MM.1S (cell line): ENCODE measurements at regions not wholly inside any gene's neighbourhood (a gene's known extent, or its start where the extent isn't known, plus 50 kb on each side); places are given as distances from the start of the nearest gene placed in this dataset.

Experiments
- DNase-seq: peaks from one replicate; pipeline ENCODE4 v3.0.0-alpha.2; 2015
- H2AFZ ChIP-seq: fragments of 300-600 bp; sonication (generic); 2 replicates; pipeline ENCODE4 v1.6.0; 2016; ENCODE audit warnings: antibody characterized with exemption, low read length
- H3F3A ChIP-seq: fragments of 300-600 bp; sonication (generic); 2 replicates; pipeline ENCODE4 v1.6.1; 2016; ENCODE audit warnings: mild to moderate bottlenecking, antibody characterized with exemption, low read length, moderate library complexity, mixed read lengths; ENCODE audit not compliant: insufficient read depth
- H3K27ac ChIP-seq: fragments of 300-600 bp; sonication (generic); 2 replicates; pipeline ENCODE4 v1.5.1; 2016; ENCODE audit warnings: mild to moderate bottlenecking, low read length
- H3K27me3 ChIP-seq: fragments of 300-600 bp; sonication (generic); replicated peaks from 2 replicates; pipeline ENCODE4 v1.6.0; 2016; ENCODE audit warnings: low read length; ENCODE audit not compliant: insufficient read depth
- H3K36me3 ChIP-seq: fragments of 300-600 bp; sonication (generic); replicated peaks from 2 replicates; pipeline ENCODE4 v1.6.1; 2016; ENCODE audit warnings: mild to moderate bottlenecking, low read length, mixed read lengths; ENCODE audit not compliant: insufficient read depth
- H3K4me1 ChIP-seq: fragments of 300-600 bp; sonication (generic); 2 replicates; pipeline ENCODE4 v1.6.1; 2016; ENCODE audit warnings: low read length, mixed read lengths
- H3K4me2 ChIP-seq: fragments of 300-600 bp; sonication (generic); 2 replicates; pipeline ENCODE4 v1.6.0; 2016; ENCODE audit warnings: low read depth, low read length
- H3K4me3 ChIP-seq: fragments of 300-600 bp; sonication (generic); 2 replicates; pipeline ENCODE4 v1.5.1; 2016; ENCODE audit warnings: low read length, mixed read lengths
- H3K79me2 ChIP-seq: fragments of 300-600 bp; sonication (generic); 2 replicates; pipeline ENCODE4 v1.6.1; 2016; ENCODE audit warnings: mixed run types, low read length, mixed read lengths
- H3K9ac ChIP-seq: fragments of 300-600 bp; sonication (generic); 2 replicates; pipeline ENCODE4 v1.6.1; 2016; ENCODE audit warnings: low read length, mixed read lengths
- H3K9me2 ChIP-seq: fragments of 300-600 bp; sonication (generic); replicated peaks from 2 replicates; pipeline ENCODE4 v1.6.1; 2016; ENCODE audit warnings: mild to moderate bottlenecking, low read length, mixed read lengths; ENCODE audit not compliant: insufficient read depth
- H3K9me3 ChIP-seq: fragments of 300-600 bp; sonication (generic); replicated peaks from 2 replicates; pipeline ENCODE4 v1.6.1; 2016; ENCODE audit warnings: mild to moderate bottlenecking, low read length, mixed read lengths; ENCODE audit not compliant: insufficient read depth
- H4K20me1 ChIP-seq: fragments of 300-600 bp; sonication (generic); 2 replicates; pipeline ENCODE4 v1.6.1; 2016; ENCODE audit warnings: mild to moderate bottlenecking, low read length, moderate library complexity, mixed read lengths; ENCODE audit not compliant: insufficient read depth
- CTCF ChIP-seq: fragments of 300-600 bp; sonication (generic); IDR thresholded peaks from 2 replicates; pipeline ENCODE4 v1.5.1; 2016; ENCODE audit warnings: antibody characterized with exemption, low read length, mixed read lengths
- EZH2 ChIP-seq: fragments of 300-600 bp; sonication (generic); optimal IDR thresholded peaks from 2 replicates; pipeline ENCODE3; 2017; ENCODE audit warnings: low read depth, mild to moderate bottlenecking, antibody characterized with exemption, low read length, mixed read lengths
- EZH2phosphoT487 ChIP-seq: fragments of 300-600 bp; sonication (generic); IDR thresholded peaks from 2 replicates; pipeline ENCODE4 v1.6.1; 2018; ENCODE audit warnings: antibody characterized with exemption, low read length

DNA sequence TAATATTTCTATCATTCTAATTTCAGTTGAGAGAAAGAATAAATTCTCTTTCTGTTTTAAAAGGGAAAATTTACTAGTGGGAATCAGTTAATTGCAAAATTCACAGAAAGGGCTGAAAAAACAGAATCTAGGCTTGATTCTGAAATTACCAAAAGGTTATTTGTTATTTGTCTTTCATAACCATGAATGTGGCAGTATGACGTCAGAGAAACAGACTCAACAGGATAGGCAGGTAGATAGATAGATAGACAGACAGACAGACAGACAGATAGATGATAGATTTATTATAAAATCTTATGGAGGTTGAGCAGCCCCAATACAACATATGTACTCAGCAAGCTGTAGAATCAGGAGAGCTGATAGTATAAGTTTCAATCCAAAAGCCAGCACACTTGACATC is 311.0 kb downstream of the ADAM29 start:
- no peak overlapping the region for H2AFZ ChIP-seq

GRCh38 chr4:175234162-175234561 is 316.0 kb downstream of the ADAM29 start:
- TF ChIP-seq CTCF (no peak), EZH2 (no peak), EZH2phosphoT487 (no peak)
- Histone ChIP-seq H4K20me1 (no peaks in the 10 kb centered on the region), H3K4me1 (no peaks in the 10 kb centered on the region), H3K4me2 (no peak overlapping the region), H3K27me3 (no peaks in the 10 kb centered on the region), H3K79me2 (no peaks in the 10 kb centered on the region), H3F3A (no peaks in the 10 kb centered on the region), H3K36me3 (no peaks in the 10 kb centered on the region), H3K9ac (no peak overlapping the region), H3K9me2 (no peaks in the 10 kb centered on the region), H3K9me3 (no peaks in the 10 kb centered on the region), H3K27ac (no peak overlapping the region), H3K4me3 (no peak overlapping the region), H2AFZ (no peak overlapping the region)
- DNase-seq, result no peak

More for the DNA sequence above, 311.0 kb downstream of the ADAM29 start:
- Histone ChIP-seq H3K4me3 (no peak overlapping the region), H3K9me3 (no peaks in the 10 kb centered on the region), H3K9me2 (no peaks in the 10 kb centered on the region), H3K79me2 (no peaks in the 10 kb centered on the region), H3K36me3 (no peaks in the 10 kb centered on the region), H3K4me2 (no peak overlapping the region), H3F3A (no peaks in the 10 kb centered on the region), H3K27ac (no peak overlapping the region), H3K27me3 (no peaks in the 10 kb centered on the region), H3K9ac (no peak overlapping the region), H3K4me1 (no peaks in the 10 kb centered on the region), H4K20me1 (no peaks in the 10 kb centered on the region)
- no peak for DNase-seq
- TF ChIP-seq CTCF (no peak), EZH2 (no peak), EZH2phosphoT487 (no peak)

DNA sequence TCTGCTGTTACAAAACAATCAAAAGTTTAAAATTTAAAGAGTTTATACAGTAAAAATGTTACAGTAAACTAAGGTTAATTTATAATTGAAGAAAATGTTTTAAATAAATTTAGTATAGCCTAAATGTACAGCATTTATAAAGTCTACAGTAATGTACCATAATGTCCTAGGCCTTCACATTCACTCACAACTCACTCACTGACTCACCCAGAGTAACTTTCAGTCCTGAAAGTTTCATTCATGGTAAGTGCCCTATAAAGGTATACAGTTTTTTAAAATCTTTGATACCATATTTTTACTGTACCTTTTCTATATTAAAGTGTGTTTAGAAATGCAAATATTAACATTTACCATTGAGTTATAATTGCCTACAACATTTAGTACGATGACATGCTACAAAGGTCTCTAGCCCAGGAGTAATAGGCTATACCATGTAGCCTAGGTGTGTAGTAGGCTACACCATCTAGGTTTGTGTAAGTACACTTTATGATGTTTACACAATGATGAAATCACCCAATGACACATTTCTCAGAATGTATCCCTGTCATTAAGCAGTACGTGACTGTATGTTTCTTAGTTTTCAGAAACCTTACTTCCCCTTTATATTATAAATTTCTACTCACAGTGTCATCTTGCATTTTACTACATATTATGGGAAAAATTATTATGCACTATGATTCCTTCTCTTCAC is 320.8 kb downstream of the ADAM29 start:
- Histone ChIP-seq H3K27ac (no peak overlapping the region), H3K9me2 (no peaks in the 10 kb centered on the region), H3K36me3 (no peaks in the 10 kb centered on the region), H3K27me3 (no peaks in the 10 kb centered on the region), H3K4me1 (no peaks in the 10 kb centered on the region), H3K4me3 (no peak overlapping the region), H3K9me3 (no peaks in the 10 kb centered on the region), H3K4me2 (no peak overlapping the region), H2AFZ (no peak overlapping the region), H3K9ac (no peak overlapping the region), H4K20me1 (no peaks in the 10 kb centered on the region), H3K79me2 (no peaks in the 10 kb centered on the region), H3F3A (no peaks in the 10 kb centered on the region)
- TF ChIP-seq EZH2phosphoT487 (no peak), CTCF (no peak), EZH2 (no peak)
- no peak for DNase-seq
